ENCODE measurements at regions not wholly inside any gene's neighbourhood (a gene's known extent, or its start where the extent isn't known, plus 50 kb on each side); places are given as distances from the start of the nearest gene placed in this dataset.
A peak's percentile ranks its signal among the peaks of the same experiment; 100 is the strongest.
"Not testable (repeated sequence)": the region's sequence is repeated elsewhere in the genome, so short reads cannot be mapped to it uniquely, and the experiment has no call there.

DNA sequence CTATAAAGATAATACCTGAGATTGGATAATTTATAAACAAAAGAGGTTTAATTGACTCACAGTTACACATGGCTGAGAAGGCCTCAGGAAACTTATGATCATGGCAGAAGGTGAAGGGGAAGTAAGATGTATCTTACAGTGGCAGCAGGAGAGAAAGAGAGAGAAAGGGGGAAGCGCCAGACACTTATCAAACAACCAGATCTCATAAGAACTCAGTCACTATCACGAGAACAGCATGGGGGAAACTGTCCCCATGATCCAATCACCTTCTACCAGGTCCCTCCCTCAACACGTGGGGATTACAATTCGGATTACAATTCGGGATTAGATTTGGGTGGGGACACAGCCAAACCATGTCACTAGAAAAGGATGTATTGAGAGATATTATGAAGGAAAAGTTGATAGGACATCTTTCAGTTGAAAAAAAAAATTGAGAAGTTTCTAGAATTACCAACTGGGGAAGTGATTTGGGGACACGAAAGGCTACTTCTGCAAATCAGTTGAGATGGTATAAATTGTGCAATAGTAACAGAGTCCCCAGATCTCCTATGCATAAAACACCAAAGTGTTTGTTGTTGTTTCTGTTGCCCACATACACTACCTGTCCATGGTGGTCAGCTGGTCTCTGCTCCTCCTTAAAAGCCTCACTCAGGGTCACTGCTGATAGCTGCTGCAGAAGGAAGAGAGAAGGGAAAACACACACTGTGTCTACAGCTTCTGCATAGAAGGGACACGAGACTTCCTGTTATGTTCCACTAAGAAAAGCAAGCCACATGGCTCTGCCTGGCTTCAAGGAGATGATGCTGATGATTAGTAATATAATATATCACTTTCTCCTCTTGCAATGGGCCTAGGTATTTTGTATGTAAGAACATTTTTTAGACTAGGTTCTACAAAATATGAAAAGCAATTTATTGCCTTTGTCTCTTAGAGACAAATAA, 465.5 kb downstream of the PDZRN4 start:
- DNase-seq, result peak; percentile 87

DNA sequence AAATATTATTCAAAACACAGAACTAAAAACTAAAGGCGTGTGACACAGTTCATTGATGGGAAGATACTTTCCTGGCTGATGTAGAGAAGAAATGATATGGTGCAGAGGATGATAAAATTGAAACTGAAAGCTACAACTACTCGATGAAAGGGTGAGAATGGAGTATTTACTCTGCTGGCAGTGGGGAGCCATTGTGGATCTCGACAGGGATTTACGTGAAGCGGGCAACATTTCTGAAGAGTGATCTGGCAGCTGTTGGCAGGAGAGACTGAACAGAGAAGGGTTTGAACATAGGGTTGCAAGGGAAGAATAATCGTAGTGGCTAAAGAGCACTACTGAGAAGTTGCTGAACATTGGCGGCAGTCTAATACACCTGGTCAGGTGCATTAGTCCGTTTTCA, 464.9 kb downstream of the PDZRN4 start:
- no peak for DNase-seq

DNA sequence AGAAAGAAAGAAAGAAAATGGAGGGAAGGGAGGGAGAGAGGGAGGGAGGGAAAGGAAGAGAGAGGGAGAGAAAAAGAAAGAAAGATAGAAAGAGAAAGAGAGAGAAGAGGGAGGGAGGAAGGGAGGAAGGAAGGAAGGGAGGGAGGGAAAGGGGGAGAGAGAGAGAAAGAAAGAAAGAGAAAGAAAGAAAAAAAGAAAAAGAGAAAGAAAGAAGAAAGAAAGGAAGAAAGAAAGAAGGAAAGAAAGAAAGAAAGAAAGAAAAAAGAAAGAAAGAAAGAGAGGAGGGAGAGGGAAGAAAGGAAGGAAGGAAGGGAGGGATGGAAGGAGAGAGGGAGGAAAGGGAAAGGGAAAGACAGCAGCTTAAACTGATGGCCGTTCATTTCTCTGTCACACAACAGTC, 457.5 kb downstream of the PDZRN4 start:
- no peak for DNase-seq

GRCh38 chr12:41642808-41643207, 454.7 kb downstream of the PDZRN4 start:
- DNase-seq, result not testable (repeated sequence)

- no peak for DNase-seq
Observed at GRCh38 chr12:41636653-41637052, 448.5 kb downstream of the PDZRN4 start.

- DNase-seq, result no peak
Observed at GRCh38 chr12:41635626-41636364, 447.7 kb downstream of the PDZRN4 start.

- DNase-seq, result no peak
Observed at GRCh38 chr12:41634091-41634490, 446.0 kb downstream of the PDZRN4 start.

DNA sequence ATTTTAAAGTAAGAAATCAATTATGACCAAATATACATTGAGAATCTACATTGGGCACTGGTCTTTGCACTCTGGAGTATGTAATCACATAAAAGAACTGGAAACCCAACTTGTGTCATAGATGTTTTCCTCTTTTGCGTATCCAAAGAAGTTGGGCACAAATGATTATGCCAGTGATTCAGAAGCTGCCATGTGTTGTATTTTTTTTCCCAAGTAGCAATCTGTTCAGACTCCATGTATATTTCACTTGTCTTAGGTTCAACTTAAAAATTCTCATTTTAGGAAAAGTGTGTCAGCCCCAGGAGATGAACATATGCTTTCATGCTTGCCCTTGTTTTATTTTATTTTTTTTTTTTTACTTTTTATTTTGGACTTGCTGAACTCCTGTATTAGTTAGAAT, 441.5 kb downstream of the PDZRN4 start:
- no peak for DNase-seq

GRCh38 chr12:41627476-41627875, 439.4 kb downstream of the PDZRN4 start:
- DNase-seq, result no peak

GRCh38 chr12:41624571-41624970, 436.5 kb downstream of the PDZRN4 start:
- no peak for DNase-seq

Measured in MV-4-11 (cell line).